NCI-H2227 treated with DMSO at 0.1 percent for 48 hours (cell line): ENCODE measurements at regions not wholly inside any gene's neighbourhood (a gene's known extent, or its start where the extent isn't known, plus 50 kb on each side); places are given as distances from the start of the nearest gene placed in this dataset.

Experiments
- DNase-seq: peaks from one replicate; lab custom pipeline; 2025; lab: John Stamatoyannopoulos, UW

GRCh38 chrX:22325096-22325495 is 52.4 kb downstream of the CBLL2 start:
- no peak for DNase-seq

DNA sequence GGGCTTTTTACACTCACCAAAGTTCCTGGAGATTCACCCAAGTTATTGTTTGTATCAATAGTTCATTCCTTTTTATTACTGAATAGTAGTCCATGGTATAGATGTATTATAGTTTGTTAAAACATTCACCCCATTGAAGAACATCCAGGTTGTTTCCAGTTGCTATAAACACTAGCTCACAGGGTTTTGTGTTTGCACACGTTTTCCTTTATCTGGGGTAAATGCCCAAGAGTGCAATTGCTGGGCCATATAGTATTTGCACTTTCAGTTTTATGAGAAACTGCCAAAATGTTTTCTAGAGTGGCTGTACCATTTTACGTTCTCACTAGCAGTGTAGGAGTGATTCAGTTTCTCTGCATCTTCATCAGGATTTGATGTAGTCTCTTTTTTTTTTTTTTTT is 57.1 kb downstream of the CBLL2 start:
- no peak for DNase-seq

- no peak for DNase-seq
These were observed 66.0 kb downstream of the CBLL2 start for GRCh38 chrX:22338740-22339139.

GRCh38 chrX:22339459-22339858 is 66.7 kb downstream of the CBLL2 start:
- no peak for DNase-seq

- DNase-seq, result no peak
These were observed 67.4 kb downstream of the CBLL2 start for GRCh38 chrX:22340022-22340616.

DNA sequence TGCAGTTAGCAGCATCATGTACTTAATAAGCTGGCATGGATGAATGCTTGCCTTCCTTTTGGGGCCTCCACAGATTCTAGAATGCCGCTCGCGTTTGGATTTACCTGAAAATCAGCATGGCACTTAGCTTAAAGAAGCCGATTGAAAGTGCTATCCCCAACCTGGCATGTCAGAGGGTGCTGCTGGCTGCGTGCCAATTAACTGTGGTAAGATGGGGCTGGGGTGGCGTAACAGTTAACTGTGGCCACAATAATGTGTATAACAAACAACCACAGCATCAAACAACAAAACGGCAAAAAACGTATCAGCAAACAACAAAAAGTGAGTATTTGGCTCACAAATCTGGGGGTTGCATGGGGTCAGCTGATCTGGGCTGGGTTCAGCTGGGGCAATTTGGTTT is 70.5 kb downstream of the CBLL2 start:
- no peak for DNase-seq

GRCh38 chrX:22345884-22346283 is 73.2 kb downstream of the CBLL2 start:
- DNase-seq, result no peak

- DNase-seq, result no peak
These were observed 74.8 kb downstream of the CBLL2 start for GRCh38 chrX:22347491-22347890.

DNA sequence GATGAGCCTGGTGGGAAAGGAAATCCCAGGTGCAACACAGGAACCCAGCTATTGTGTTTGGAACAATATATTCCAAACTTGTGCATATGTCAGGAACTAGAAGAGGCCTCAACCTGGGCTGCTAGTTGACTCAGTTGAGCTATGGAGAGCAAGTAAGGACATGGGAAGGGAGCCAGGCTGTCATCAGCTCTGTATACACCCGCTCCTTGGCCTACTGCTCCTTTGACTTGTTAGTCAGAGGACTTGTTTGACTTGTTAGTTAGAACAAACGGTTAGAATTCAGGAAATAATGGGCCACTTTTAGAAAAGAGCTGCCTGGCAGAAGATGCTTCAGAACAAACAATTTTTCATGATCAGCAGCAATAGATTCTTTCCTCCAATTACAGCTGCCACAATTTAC is 76.4 kb downstream of the CBLL2 start:
- DNase-seq, result no peak

GRCh38 chrX:22351076-22351475 is 78.4 kb downstream of the CBLL2 start:
- no peak for DNase-seq

DNA sequence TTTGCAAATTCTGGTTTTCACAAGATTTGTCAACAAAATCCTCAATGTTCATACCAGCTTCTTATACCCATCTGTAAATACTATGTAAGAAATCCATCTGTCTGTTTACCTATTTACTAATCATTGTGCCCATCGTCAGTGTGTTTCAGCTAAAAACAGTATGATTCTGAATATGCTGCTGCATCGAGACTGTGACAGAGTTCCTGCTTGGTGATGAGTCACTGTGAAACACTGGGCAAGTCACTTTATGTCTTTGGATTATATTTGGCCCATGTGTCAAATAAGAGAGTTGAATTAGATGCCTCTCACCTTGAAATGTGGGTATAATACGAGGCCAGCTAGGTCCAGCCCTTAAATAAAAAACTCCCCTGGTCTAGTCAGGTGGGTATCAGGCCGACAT is 79.3 kb downstream of the CBLL2 start:
- no peak for DNase-seq

- DNase-seq, result no peak
These were observed 84.9 kb downstream of the CBLL2 start for GRCh38 chrX:22357621-22358020.

DNA sequence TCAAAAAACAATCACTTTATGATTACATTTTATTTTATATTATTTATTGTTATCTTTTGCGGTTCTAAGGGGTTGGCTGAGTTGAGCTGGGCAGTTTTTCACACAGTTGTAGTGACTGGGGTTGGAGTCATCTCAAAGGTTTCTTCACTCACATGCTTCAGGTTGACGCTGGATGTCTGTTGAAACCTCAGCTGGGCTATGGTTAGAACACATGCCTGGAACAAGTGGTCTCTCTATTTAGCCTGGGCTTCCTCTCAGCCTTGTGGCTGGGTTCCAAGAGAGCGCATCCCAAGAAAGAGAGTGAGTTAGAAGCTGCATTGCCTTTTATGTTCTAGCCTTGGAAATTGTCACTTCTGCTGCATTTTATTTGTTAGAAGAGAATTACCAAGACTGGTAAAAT is 87.4 kb downstream of the CBLL2 start:
- no peak for DNase-seq

DNA sequence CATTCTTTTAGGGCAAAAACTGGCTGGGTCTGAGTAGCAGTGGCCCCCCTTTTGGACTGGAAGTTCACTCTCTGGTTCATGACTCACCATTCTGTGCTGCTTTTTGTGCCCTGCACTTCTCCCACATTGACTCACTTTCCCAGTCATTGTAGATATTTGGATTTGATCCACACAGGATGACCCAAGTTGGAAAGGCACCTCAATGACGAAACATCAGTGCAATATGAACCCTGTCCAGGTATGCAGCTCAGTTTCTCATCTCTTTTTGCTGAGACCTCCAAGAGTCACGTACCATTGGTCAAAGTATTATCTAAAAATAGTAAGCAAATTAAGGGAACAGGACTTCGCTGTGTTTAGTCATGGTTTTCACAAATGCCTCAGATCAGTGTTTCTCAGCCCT is 92.7 kb downstream of the CBLL2 start:
- no peak for DNase-seq

GRCh38 chrX:22366166-22366702 is 93.5 kb downstream of the CBLL2 start:
- no peak for DNase-seq

GRCh38 chrX:22366906-22367305 is 94.2 kb downstream of the CBLL2 start:
- DNase-seq, result no peak

DNA sequence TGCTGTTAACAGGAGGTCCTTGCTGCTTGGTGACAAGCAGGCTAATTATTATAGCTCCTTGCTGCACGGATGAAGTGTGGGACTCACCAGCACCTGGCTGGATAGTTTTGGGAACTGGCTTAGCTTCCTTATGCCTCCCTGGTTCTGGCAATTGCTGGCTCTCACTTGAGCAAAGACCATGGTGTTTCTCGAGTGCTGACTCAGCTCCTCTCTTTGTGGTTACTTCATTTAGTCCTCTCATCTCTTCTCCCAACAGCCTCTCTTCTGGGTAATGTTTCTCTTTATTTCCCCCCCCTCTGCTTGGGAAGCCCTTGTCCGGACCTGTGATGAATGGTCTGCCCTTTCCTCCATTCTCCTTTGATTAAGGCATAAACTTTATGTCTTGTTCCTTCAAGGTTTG is 100.4 kb downstream of the CBLL2 start:
- DNase-seq, result no peak

DNA sequence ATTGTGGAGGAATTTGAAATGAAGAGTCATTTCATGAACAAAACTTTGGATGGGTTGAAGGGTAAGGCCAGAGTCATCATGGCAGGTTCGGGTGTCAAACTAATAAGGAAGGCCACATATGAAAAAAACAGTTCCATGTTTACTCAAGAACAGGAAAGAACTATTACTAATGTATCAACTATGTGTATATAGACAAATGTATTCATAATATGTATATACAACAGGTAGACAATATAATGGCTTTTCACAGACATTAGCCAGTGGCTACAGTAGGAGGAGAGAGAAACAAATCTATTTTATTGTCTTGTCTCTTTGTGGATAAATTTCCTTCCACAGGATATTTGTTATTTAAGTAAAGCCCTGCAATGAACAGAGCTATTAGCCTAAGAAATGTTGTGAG is 101.1 kb downstream of the CBLL2 start:
- no peak for DNase-seq

DNA sequence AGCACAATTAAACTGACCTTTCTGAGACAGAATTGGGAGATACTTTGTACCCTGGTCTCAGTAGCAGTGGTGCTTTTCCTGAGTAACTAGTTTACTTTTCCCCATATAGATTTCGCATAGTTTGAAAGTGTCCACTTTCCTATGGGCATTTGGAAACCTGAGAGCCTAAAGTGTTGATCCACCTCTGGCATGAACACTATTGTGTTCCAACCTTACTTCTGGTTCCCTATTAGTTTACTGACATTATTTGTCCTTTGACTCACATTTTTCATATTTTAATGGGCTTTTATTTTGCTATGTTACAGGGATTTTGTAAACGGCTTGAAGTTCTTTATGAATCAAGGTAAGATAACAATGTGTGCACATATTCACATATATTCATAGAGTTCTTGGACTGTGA is 103.7 kb downstream of the CBLL2 start:
- DNase-seq, result no peak

DNA sequence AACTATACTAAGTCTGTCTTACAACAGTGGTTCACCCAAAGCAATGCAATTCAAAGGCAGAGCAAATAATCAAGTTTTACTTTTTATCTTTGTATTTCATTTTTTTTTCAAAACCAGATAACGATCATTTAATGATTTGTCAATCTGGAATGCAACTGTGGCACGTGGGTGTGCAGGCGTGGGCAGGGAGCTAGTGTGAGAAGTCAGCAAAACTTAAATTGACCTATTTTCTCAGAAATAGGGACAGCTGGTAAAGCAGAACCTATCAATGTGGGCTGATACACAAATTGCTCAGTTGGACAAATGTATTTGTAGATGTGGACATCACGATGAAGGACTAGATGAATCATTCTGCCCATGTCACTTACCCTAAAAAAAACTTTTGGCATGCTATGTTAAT is 105.6 kb downstream of the CBLL2 start:
- no peak for DNase-seq

GRCh38 chrX:22383988-22384387 is 111.3 kb downstream of the CBLL2 start:
- no peak for DNase-seq

DNA sequence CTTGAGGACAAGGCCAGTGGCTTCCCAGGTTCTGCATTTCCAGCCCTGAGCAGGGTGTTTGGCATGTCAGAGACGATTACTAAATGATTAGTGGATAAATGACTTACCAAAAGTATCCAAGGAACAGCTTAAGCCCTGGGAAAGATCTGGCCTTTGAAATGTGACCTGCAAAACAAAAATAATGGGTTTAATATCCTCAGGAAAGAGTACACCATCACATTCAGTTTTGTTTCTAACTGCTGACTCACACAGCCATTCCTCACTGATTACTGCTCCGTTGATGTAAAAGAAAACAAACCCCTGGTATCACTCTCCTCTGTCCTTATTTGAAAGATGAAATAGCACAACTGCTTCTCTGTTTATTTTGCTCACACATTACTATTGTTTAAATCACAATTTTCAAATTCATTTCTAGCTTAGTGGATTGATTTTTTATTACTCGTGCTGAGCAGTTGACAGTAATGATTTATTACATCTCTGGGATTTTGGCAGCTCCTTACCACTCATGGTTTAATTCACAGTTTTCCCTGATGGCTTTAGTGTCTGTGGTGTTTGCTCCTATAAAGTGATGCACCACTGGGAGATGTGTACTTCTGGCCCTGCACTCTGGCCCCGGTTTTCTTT is 117.0 kb downstream of the CBLL2 start:
- peak; percentile 95 for DNase-seq

DNA sequence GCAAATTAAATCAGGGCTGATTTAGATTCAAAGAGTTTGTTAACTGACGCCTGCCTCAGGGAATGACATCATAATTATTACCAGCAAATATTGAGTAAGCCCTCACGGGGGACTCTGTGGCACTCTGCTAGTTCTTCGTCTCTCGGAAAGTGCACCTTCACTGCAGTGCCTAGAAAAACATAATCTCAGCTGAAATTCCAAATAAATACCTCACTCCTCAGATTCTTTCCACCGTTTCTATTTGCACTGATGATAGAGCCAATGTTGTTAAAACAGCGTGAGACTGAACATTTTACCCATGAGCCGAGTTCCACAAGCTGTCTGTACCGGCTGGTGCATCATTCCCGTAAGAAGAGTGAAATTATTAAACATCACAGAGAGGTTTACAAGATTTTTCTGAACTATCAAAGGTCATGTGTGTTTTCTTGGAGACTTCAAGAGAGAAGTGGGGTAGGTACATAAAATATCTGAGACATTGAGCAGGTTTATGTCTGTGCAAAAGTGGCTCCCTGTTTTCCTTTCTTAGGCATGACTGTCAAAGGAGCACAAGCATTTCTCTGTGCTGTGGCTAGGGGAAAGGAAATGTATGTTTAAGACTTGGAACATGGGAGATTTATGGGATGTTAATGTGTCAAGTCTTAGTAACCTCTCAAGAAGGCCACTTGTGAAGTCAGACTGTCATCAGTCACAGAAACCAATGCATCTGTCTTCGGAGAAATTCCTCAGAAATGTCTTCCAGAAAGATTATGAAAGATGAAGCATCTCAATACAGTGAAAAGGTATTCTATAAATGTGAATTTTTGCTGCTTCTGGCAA is 119.6 kb downstream of the CBLL2 start:
- no peak for DNase-seq
